ENCODE measurements at regions not wholly inside any gene's neighbourhood (a gene's known extent, or its start where the extent isn't known, plus 50 kb on each side); places are given as distances from the start of the nearest gene placed in this dataset.

DNA sequence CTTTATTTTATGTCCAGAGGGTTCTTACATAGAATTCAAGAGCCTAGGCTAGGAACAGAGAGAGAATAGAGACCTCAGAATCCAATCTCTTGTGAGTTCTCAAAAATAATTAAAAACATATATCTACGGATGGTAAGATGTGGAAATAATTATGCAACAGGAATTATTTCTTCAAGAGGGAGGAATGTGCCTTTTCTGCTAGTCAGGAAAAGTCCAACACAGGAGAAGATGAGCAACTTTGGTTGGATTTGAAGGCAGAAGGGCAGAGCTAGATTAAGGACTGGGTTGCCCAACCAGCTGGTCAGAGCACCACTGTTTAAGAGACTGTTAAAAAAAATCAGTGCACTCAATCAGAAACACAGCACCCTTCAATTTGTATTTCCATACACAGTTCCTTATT, 365.5 kb downstream of the ETNK1 start:
- no peak for DNase-seq (ENCODE audit: low read depth, low spot score)

DNA sequence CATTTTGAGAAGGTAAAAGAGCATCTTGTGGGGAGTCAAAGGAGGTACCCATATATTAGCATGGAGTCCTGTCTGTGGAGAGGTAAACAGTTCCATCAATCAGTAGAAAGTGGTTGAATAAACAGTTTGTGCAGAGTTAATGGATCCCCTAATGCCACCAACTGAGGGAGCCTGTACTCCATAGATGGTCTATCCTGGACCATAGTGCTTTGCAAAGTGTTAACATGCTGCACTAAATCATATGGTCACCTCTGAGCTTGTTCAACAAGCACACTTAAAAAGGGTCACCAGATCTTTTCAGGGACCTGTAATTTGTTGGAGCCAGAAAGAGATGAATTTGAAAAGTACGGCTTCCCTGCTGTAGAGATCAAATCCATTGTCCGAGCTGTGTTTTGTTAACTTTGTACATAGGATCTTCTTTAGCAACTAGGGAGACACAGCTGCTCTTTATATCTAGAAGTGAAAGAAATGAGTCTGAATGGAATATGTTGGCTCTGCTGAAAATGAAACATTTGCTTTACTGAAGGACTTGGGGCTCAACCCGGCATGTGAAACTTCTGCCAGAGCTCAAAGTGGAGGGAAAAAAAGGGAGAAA, 366.4 kb downstream of the ETNK1 start:
- DNase-seq (ENCODE audit: low read depth, low spot score): no peak

DNA sequence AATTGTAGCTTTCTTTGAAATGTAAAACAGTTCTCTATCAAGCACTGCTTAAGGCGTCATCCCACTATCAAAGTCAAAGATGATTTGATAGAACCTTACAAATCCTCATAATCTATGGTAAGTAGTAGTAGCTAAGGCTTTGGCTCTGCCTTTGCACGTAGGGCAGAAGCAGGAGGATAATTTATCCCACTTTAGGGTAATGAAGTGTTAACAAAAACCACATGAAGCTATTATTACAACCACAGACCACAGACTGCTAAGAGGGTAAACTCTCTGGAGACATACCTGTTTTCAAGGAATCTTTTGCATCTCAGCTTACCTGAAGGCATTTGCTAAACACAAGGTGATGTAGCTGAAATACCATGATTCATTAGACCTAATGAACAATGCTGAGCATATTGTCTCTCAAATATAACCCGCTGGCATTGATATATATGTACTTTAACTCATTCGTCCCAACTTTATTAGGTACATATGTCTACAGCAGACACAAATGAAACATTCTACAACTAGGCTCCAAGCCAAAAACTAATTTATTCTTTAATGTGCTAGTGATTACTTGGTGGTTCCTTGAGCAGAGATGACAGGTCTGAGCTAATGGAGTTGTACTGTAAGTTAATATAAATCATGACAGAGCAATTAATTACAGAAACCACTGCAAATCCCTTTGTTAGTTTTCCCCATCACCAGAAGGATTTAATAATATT, 368.8 kb downstream of the ETNK1 start:
- no peak for DNase-seq (ENCODE audit: low read depth, low spot score)

DNA sequence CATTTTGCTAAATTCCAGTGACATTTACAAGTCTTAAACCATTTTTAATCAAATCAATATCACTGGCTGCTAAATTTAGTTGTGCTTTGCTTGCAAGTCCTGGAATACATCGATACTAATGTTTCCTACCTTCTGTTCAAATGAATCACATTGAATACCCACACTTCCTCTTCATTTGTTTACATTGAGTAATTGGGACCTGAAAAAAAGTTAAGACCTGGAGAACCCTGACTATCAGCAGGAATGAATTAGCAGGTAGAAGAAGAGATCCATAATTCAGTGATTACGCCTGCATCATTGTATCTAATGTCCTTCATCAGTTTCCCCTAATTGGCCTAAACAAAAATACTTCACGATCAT, 369.3 kb downstream of the ETNK1 start:
- DNase-seq (ENCODE audit: low read depth, low spot score): no peak

DNA sequence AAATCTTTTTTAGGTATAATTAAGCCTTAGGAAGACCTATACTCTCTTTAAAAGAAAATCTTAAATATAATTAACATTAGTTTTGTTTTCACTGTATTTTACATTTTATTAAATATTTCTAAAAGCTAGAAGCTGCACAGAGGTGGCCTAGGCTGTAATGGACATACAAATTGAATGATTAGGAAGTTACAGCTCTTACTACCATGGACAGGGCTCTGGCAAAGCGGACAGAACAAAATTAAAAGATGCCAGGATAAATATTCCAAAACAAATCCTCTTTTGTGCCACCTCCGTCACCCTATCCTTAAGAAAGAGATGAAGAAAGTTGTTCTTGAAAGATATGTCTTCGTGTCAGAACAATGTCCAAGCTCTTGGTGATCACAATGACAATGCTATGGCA, 376.5 kb downstream of the ETNK1 start:
- no peak for DNase-seq (ENCODE audit: low read depth, low spot score)

DNA sequence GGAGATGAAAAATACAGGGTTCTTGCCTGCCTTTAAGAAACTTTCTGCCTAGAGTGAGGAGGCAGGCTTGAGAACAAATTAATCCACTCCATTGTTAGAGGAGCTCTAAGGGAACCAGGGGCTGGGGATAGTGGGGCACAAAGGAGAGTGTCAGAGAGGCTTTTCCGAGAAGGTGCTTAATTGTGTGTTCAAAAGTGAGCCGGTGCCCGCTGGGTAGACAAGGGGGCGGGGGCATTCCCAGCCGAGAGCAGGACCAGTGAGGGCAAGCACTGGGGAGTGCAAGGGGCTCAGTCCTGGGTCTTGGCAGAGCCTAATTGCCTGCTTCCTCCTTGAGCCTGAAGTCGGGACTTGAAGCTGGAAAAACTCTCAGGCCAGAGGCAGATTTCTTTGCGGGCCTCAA, 377.4 kb downstream of the ETNK1 start:
- DNase-seq (ENCODE audit: low read depth, low spot score): no peak

DNA sequence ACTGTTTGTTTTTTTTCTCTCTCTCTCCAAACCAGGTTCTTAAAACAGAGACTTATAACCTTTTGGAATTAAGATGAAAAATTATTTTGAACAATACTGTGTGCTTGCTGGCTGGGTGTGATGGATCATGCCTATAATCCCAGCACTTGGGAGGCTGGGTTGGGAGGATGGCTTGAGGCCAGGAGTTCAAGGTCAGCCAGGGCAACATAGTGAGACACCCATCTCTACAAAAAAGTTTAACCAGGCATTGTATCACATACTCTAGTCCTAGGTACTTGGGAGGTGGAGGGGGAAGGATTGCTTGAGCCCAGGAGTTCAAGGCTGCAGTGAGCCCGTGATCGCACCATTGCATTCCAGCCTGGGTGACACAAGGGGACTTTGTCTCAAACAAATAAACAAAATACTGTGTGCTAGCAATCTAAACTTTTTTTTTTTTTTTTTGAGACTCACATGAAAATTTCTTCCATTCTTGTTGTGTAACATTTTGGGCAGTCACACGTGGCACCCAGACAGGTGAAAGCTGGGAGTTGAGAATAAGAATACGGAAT, 379.6 kb downstream of the ETNK1 start:
- DNase-seq (ENCODE audit: low read depth, low spot score): no peak

DNA sequence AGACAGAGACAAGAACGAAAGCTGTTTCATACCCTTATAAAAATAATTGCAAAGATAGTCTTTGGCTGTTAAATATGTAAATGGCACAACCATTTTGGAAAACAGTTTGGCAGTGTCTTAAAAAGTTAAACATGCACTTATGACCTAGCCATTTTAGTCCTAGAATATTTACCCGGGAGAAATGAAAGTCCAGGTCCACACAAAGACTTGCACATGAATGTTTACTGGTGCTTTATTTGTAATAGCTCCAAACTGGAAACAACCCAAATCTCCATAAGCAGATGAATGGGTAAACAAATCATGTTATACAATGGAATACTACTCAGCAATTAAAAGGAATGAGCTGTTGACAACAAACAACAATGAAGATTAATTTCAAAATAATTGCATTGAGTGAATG, 380.4 kb downstream of the ETNK1 start:
- DNase-seq (ENCODE audit: low read depth, low spot score): no peak

DNA sequence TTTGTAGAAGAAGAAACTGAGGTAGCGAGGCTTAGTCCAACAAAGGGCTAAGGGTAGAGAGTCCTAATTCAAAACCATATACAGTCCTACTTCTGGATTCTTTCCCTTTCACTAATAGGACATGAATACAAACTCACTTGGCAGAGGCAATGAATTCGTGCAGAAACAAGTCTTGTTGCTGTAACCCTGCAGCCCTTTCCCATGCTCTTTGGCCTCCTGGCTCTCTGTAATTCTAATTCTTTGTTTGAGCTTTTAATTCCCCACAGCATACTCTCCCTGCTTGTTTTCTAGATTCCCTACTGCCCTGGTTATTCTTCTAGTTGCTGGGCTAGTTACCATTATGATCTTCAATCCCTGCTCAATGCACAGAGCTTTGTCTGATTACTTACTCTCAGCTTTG, 381.4 kb downstream of the ETNK1 start:
- peak; percentile 13 for DNase-seq (ENCODE audit: low read depth, low spot score)

DNA sequence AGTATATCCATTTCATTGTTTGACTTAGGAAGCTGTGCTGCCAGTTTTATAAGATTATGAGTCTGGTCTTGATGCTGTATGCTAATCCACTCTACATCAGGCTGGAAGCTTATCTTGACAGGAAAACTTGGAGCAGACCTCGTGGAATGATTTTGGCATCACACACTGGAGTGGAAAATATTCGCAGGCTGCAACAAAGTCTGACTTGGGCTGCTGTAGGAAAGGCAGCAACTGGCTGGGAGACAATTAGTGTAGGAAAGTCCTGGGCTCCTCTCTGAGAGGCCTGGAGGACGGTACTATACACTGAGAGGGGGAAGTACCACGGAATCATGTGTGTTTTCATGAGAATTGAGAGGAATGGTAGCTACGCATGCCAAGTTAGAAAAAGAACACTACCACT, 383.7 kb downstream of the ETNK1 start:
- DNase-seq (ENCODE audit: low read depth, low spot score): no peak

DNA sequence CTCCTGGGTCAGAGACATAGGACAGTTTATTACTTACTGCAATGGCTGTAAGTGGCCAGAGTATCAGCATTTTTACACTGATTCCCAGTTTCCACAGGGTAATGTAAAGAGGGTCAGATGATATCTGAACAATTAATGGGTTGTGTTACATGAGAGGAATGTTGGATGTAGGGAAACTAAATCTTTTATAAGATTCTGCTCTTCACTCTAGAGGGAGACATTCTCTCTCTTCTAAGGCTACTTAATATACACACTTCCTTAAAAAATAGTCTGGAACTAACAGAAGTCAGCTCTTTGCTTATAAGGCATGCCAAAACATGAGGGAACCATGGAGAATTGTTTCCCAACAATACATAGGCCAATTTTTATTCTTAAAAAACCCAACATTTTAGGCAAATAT, 389.8 kb downstream of the ETNK1 start:
- DNase-seq (ENCODE audit: low read depth, low spot score): no peak

DNA sequence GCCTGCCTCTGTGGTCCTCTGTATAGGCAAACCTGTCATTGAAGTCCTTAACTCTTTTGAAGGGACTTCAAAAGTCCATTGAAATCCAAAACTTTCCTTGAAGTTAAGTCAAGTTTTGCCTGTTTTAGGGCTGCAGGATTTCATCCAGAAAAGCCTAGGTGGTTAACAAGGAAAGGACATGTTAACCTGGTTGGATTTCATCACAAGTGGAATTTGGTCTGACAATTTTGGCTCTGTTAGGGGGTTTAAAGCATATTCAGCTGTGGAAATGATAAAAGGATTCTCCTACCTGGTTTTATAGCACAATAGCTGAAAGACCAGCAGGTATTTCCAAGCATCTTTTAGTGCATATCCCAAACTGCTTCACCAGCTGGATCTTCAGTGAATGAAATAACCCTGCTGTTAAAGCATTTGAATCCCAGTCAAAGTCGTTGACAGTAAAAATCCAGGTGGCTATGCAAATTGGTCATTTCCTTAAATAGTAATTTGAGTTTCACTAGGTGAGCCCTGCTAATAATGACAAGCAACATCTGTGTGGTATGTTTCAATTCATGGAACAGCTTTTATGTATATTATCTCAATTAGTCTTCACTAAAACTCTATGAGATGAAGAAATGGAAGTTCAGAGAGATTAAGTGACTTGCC, 400.5 kb downstream of the ETNK1 start:
- no peak for DNase-seq (ENCODE audit: low read depth, low spot score)

DNA sequence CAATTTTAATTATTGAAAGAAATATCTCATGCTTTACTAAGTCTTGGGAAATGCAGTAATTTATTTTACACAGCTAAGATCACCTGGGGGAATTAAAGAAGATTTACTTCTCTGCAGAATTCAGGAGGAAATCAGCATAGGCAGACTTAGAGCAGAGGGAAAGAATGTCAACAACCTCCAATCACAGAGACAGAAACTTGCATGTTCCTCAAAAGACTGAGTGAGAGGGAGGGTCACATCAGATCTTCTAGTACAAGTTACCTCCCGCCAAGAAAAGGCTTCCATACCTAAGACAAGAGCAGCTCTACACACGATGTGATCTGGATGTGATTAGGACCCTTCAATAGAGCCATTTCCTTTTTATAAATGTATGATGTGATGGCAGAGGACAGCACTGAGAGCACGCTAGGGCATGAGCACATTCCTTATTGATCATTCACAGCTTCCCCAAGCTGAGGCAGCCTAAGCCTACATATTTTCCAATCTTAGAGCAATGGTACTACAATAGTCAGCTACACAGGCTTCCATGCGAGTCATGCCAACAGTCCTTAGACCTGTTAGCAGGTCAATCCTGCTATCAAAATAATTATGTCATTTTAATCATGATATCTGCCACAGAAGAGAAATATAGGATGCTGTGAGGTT, 403.3 kb downstream of the ETNK1 start:
- no peak for DNase-seq (ENCODE audit: low read depth, low spot score)

DNA sequence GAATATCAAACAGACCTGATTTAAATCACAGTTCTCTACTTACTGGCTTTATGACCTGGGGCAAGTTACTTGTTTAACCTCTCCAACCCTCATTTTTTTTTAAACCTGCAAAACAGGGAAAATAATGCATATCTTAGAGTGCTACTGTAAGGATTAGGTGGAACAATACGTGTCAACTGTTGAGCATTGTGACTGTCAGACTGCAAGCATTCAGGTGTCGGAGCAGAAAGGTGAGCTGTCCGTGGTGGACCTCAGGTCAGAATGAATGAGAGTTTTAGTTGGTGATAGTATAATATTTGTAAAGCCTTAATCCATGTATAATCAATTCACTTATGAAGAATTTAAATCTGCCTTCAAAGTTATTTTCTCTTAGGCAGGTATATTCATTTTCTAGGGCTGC, 404.2 kb downstream of the ETNK1 start:
- no peak for DNase-seq (ENCODE audit: low read depth, low spot score)

DNA sequence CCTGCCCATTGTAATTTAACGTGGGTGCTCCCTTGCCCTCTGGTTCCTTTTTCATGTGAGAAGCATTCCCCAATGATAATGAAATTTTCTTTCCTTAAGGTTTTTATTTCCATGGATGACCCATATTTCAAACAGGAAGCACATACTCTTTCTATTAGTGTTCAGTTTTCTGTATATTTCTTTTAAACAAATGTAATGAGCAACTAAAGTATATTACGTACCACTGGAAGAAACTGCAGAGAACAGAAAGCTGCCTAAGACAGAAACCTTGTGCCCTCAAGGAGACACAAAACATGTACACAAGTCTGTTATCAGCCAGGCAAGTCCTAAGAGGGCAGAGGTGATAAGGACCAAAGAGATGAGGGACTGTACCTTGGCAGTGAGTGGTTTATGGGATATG, 414.9 kb downstream of the ETNK1 start:
- no peak for DNase-seq (ENCODE audit: low read depth, low spot score)

DNA sequence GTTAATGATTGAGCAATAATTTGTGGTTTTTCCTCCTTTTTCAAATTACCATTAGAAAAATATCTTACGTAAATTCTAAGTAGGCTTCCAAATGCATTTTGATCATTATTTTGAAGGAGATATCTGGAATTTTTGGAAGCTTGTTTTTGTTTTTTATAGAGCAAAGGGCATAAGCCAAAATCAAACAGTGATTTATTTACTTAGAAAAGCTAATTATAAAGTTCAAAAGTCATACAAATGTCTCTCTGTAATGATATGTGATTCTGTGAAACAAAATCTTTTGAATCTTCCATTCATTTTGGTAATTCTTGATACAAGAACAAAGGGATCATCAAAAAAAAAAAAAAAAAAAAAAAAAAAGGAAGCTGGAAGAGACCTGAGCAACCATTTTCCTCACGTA, 416.8 kb downstream of the ETNK1 start:
- DNase-seq (ENCODE audit: low read depth, low spot score): no peak

DNA sequence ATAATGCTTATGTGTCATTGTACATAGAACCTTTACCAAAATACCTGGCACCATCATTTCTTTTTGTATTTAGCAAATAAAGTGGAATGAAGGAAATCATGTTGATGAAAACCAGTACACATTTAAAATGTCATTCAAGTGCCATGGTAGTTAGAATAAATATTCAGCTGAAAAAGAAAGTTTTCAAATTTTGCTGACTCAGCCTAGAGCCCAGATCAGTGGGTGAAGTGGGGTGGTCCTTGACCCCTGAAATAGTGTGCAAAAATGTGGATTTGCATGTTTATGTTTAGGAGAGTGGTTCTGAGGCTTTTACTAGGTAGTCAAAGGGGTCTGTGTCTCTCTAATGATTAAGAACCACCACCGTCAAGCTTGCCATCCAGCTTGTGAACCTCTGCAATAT, 418.7 kb downstream of the ETNK1 start:
- DNase-seq (ENCODE audit: low read depth, low spot score): no peak

DNA sequence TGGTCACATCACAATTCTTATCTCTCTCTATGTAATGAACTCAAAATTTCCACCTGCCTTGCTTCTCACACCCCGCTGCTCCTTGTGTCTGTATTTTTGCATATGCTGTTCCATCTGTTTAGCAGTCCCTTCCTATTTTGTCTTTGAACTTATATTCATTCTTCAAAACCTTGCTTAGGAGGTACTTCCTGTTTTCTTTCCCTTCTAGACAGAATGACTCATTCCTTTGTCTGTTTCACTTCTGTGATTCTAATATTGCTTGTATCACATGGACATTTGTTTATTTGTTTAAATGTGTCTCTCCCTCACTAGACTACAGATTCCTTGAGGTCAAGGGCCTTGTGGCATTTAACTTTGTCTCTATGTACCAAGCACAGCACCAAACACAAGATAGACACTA, 424.2 kb downstream of the ETNK1 start:
- no peak for DNase-seq (ENCODE audit: low read depth, low spot score)

DNA sequence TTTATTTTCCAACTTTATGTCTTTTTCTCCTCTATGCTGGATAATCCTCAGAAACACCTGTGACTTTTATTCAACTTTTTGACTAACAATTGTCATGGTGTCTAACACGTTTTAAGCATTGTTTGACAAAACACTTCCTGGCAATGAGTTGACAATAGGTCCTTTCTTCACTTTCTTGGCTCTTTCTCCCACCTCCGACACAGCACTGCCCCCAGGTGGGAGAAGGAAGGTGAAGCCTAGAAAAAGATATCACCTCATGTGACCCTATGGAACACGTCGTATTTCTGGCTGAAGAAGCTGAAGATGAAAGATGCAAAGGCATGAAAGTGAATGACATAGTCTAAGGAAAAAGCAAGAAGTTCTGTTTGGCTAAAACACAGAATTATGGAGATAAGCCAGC, 430.0 kb downstream of the ETNK1 start:
- DNase-seq (ENCODE audit: low read depth, low spot score): no peak

DNA sequence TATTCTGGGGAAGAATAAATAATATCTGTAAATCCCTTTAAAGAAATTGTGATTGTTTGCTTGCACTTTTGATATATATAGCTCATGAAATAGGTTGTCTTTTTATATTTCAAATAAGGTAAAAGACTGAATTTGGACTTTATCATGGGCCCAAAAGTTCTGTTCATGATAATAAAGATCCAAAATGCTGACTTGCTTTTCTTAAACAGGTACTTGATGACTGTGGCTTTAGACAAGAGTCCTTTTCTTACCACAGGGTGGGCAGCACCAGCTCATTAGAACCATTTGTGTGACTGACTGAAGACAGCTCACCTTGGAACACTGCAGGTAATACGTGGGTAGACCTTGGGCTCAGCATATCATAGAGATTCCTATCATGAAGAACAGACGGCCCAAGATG, 432.6 kb downstream of the ETNK1 start:
- no peak for DNase-seq (ENCODE audit: low read depth, low spot score)

DNA sequence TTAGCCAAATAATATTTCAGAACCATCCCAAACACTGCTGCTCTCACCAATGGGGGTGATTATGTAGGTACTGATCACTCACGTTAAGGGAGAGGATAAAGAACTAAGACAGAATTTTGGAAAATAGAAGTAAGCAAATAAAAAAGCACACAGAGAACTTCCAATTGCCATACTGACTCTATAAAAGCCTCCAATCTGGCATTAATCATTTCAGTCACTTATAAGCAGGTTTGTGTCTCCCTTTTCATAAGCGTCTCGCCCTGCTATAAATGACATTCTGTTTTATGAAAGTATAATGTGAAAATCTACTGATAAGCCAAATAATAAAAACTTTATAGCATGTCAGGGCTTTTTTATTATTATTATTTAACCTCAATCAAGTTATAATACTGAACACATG, 435.2 kb downstream of the ETNK1 start:
- DNase-seq (ENCODE audit: low read depth, low spot score): no peak

DNA sequence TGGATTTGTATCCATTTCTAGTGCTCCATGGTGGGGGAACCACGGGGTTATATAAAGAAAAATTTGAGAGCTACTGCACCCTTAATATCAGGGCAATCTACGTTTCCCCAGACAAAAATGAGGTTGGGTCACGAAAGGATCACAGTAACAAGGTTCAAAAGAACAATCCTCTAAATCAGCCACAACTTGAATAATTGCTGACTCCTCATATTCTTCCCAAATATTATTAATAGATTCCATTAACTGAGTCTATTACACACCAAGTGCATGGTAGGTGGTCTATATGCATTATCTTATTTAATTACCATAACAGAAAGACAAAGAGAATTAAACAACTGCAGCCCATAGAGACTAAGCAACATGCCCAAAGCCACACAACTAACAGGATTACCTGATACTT, 438.2 kb downstream of the ETNK1 start:
- no peak for DNase-seq (ENCODE audit: low read depth, low spot score)

DNA sequence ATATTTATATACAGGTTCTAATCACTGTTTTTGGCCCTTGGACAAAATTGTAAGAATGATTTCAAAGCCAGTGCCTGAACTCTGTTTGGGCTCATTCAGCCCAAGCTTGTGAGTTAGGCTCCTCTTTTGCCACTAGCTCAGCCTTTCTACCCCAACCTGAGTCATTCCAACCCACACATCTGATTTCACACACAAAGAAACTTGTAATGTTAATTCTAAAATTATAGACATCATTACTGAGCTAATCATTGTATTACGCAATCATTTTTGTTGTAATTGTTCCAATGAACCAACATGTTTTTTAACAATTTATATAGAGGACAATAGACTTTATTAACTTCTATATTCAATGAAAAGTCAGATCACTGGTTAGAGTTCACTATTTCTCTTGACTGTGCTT, 441.1 kb downstream of the ETNK1 start:
- DNase-seq (ENCODE audit: low read depth, low spot score): no peak
